ENCODE measurements at regions not wholly inside any gene's neighbourhood (a gene's known extent, or its start where the extent isn't known, plus 50 kb on each side); places are given as distances from the start of the nearest gene placed in this dataset.

DNA sequence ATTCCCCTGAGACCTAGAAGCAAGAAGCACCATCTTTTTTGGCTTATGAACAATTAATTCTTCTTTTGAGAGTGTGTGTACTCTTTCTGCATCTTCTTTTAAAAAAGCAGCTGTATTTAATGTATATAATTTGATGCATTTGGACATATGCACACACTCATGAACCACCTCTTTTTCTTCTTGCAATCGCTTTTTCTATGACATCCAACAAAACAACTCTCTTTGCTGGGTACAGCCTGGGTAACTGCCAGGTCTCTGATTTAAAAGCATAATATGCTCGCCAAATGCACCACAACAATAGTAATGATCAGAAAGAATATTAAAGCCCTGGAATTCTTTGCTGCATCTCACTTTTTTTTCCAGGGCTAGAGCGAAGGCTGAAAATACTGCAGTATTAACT, 97.3 kb downstream of the HAPSTR1 start:
- TF ChIP-seq, protein P1, sequence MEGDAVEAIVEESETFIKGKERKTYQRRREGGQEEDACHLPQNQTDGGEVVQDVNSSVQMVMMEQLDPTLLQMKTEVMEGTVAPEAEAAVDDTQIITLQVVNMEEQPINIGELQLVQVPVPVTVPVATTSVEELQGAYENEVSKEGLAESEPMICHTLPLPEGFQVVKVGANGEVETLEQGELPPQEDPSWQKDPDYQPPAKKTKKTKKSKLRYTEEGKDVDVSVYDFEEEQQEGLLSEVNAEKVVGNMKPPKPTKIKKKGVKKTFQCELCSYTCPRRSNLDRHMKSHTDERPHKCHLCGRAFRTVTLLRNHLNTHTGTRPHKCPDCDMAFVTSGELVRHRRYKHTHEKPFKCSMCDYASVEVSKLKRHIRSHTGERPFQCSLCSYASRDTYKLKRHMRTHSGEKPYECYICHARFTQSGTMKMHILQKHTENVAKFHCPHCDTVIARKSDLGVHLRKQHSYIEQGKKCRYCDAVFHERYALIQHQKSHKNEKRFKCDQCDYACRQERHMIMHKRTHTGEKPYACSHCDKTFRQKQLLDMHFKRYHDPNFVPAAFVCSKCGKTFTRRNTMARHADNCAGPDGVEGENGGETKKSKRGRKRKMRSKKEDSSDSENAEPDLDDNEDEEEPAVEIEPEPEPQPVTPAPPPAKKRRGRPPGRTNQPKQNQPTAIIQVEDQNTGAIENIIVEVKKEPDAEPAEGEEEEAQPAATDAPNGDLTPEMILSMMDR (IDR thresholded peaks at IDR 0.05; ENCODE audit: low read length) = no peak
- no peak for TF ChIP-seq EZH2 (IDR thresholded peaks at IDR 0.05; ENCODE audit: borderline replicate concordance, low read length)

All from OCI-LY1 (cell line).